ENCODE measurements at regions not wholly inside any gene's neighbourhood (a gene's known extent, or its start where the extent isn't known, plus 50 kb on each side); places are given as distances from the start of the nearest gene placed in this dataset.

DNA sequence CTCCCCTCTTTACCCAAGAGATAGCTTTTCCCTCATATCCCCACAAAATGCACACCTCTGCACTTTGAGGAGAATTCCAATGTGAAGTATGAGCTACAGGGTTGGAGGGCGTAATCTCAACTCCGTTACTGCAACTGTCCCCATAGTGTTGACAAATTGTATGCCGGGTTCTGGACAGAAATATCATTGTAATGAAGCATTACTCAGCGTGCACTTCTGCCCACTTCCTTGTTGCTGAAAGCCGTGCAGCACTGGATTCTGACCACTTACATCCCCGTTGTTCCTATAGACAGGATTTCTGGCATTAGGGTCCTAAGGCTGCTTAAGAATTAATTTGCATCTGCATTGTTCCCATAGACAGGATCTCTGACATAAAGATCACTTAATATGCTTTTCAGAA is 205.6 kb downstream of the RHOU start:
- POLR2A ChIA-PET: no interaction called here
- DNase-seq (ENCODE audit: low read depth, low spot score): no peak
- CTCF ChIA-PET: no interaction called here
- Histone ChIP-seq H3K9me3 (ENCODE audit: control insufficient read depth, insufficient read depth, low read length) (no peaks in the 10 kb centered on the region), H3K27me3 (ENCODE audit: control insufficient read depth, insufficient read depth, low read length) (peaks cover 2% of the 10 kb centered on the region), H3K27ac (ENCODE audit: low read depth, low read length) (no peak overlapping the region), H3K4me3 (ENCODE audit: low read depth, low read length) (no peak overlapping the region)
- TF ChIP-seq, protein P1, sequence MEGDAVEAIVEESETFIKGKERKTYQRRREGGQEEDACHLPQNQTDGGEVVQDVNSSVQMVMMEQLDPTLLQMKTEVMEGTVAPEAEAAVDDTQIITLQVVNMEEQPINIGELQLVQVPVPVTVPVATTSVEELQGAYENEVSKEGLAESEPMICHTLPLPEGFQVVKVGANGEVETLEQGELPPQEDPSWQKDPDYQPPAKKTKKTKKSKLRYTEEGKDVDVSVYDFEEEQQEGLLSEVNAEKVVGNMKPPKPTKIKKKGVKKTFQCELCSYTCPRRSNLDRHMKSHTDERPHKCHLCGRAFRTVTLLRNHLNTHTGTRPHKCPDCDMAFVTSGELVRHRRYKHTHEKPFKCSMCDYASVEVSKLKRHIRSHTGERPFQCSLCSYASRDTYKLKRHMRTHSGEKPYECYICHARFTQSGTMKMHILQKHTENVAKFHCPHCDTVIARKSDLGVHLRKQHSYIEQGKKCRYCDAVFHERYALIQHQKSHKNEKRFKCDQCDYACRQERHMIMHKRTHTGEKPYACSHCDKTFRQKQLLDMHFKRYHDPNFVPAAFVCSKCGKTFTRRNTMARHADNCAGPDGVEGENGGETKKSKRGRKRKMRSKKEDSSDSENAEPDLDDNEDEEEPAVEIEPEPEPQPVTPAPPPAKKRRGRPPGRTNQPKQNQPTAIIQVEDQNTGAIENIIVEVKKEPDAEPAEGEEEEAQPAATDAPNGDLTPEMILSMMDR (IDR thresholded peaks at IDR 0.05; ENCODE audit: low read depth, low read length): no peak

DNA sequence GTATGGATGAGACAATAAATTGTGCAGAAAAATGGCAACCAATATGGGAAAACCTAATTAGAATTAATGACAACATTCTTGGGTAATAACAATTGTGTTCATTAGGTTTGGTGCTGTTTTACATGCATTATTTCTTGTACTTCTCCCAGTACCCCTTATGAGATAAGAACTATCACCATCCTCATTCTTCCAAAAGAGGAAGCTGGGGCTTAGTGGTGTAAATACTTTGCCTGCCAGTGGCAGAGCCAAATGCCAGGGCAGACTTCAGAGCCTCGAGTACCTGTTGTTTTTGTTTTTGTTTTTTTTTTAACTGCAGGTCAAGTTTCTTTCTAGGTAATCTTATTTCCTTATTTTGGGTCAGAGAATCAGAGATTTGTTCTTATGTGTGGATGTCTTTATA is 206.4 kb downstream of the RHOU start:
- POLR2A ChIA-PET: no interaction called here
- no peak overlapping the region for H3K4me3 ChIP-seq (ENCODE audit: low read depth, low read length)
- no peaks in the 10 kb centered on the region for H3K9me3 ChIP-seq (ENCODE audit: control insufficient read depth, insufficient read depth, low read length)
- TF ChIP-seq, protein P1 (IDR thresholded peaks at IDR 0.05; ENCODE audit: low read depth, low read length): no peak
- CTCF ChIA-PET: no interaction called here
- DNase-seq (ENCODE audit: low read depth, low spot score): no peak
- peaks cover 2% of the 10 kb centered on the region for H3K27me3 ChIP-seq (ENCODE audit: control insufficient read depth, insufficient read depth, low read length)
- no peak overlapping the region for H3K27ac ChIP-seq (ENCODE audit: low read depth, low read length)

DNA sequence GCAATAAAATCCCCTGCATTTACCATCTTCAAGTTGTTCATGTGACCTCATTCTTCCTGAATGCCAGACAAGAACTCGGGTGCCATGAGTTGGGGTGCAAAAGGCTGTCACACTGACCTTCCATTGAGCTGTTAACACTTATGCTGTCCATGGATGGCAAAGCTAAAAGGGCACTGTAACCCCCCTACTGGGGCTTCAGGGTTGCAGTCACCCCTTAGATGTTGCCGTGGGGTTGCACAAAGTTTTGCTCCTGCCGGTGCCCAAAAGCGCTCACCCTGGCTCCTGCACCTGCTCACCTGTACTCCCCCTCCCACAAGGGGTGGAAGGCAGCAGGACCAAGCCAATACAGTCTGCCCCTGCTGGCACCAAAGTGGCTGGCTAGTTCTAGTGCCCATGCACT is 208.2 kb downstream of the RHOU start:
- H3K9me3 ChIP-seq (ENCODE audit: control insufficient read depth, insufficient read depth, low read length): no peaks in the 10 kb centered on the region
- POLR2A ChIA-PET: no interaction called here
- H3K27ac ChIP-seq (ENCODE audit: low read depth, low read length): no peak overlapping the region
- CTCF ChIA-PET: no interaction called here
- H3K27me3 ChIP-seq (ENCODE audit: control insufficient read depth, insufficient read depth, low read length): peaks cover 2% of the 10 kb centered on the region
- TF ChIP-seq, protein P1 (IDR thresholded peaks at IDR 0.05; ENCODE audit: low read depth, low read length): no peak
- DNase-seq (ENCODE audit: low read depth, low spot score): no peak
- no peak overlapping the region for H3K4me3 ChIP-seq (ENCODE audit: low read depth, low read length)

DNA sequence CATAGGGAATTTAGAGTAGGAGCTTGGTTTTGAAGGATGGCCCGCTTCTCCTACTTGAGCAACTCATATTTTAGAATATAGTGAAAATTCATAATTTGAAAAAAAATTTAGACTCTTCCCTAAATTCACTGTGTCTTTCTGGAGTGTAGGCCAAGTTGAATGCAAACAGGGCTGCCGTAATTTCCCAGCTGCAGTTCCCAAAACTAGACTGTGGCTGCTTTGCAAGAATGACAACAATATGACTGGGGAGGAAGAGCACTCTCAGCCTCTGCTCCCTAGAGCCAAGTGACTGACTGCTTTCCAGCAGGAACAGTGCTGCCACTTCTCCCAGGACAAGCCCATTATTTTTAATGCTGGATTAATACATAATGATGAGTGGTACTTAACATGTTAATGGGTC is 209.0 kb downstream of the RHOU start:
- TF ChIP-seq, protein P1 (IDR thresholded peaks at IDR 0.05; ENCODE audit: low read depth, low read length): no peak

DNA sequence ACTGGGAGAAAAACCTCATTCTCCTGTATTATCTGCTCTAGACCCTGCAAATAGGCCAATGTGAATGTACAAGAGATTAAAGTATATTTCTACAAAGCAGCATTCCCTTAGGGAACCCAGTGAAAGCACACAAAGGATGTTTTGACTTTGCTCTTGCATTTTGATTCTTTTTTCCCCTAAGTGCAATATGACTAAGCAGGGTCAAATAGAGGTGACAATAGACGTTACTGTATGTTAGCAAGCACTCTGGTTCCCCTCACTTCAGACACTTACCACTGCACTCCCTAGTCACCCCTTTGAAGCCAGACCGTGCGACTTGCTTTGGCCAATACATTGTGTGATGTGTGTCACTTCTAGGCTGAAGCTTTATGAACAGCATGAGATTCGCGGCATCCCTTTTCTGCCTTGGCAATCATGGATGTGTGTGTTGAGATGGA is 209.7 kb downstream of the RHOU start:
- no peaks in the 10 kb centered on the region for H3K9me3 ChIP-seq (ENCODE audit: control insufficient read depth, insufficient read depth, low read length)
- H3K27me3 ChIP-seq (ENCODE audit: control insufficient read depth, insufficient read depth, low read length): no peaks in the 10 kb centered on the region
- no peak for DNase-seq (ENCODE audit: low read depth, low spot score)
- TF ChIP-seq, protein P1 (IDR thresholded peaks at IDR 0.05; ENCODE audit: low read depth, low read length): no peak
- POLR2A ChIA-PET: no interaction called here
- H3K4me3 ChIP-seq (ENCODE audit: low read depth, low read length): no peak overlapping the region
- CTCF ChIA-PET: no interaction called here
- no peak overlapping the region for H3K27ac ChIP-seq (ENCODE audit: low read depth, low read length)

More for the DNA sequence above, 209.0 kb downstream of the RHOU start:
- ChIA-PET CTCF (no interaction called here), POLR2A (no interaction called here)
- Histone ChIP-seq H3K27ac (ENCODE audit: low read depth, low read length) (no peak overlapping the region), H3K27me3 (ENCODE audit: control insufficient read depth, insufficient read depth, low read length) (peaks cover 1% of the 10 kb centered on the region), H3K4me3 (ENCODE audit: low read depth, low read length) (no peak overlapping the region), H3K9me3 (ENCODE audit: control insufficient read depth, insufficient read depth, low read length) (no peaks in the 10 kb centered on the region)
- DNase-seq (ENCODE audit: low read depth, low spot score): no peak

Data from AG04450 (cell line).